ENCODE measurements at regions not wholly inside any gene's neighbourhood (a gene's known extent, or its start where the extent isn't known, plus 50 kb on each side); places are given as distances from the start of the nearest gene placed in this dataset.

GRCh38 chr18:993560-993959 lies 88.9 kb downstream of the ADCYAP1 start:
- TF ChIP-seq CTCF (IDR thresholded peaks at IDR 0.05; ENCODE audit: insufficient read depth, low read depth, low read length) = no peak
- DNase-seq (ENCODE audit: low read depth) = no peak
- ChIA-PET POLR2A (no interaction called here), CTCF (interaction anchor here (0.9 kb wide), 1 partner anchor 32 kb away, joined by 3 read pairs; no protein-coding TSS in a partner anchor)
- Histone ChIP-seq H3K36me3 (ENCODE audit: control insufficient read depth, insufficient read depth, low read length) (no peaks in the 10 kb centered on the region), H3K4me3 (ENCODE audit: low read depth, low read length) (no peak overlapping the region), H3K27me3 (ENCODE audit: control insufficient read depth, insufficient read depth, low read length) (no peaks in the 10 kb centered on the region)

- H3K4me3 ChIP-seq (ENCODE audit: low read depth, low read length) = no peak overlapping the region
- no peaks in the 10 kb centered on the region for H3K36me3 ChIP-seq (ENCODE audit: control insufficient read depth, insufficient read depth, low read length)
- TF ChIP-seq CTCF (IDR thresholded peaks at IDR 0.05; ENCODE audit: insufficient read depth, low read depth, low read length) = no peak
- POLR2A ChIA-PET = no interaction called here
- no peaks in the 10 kb centered on the region for H3K27me3 ChIP-seq (ENCODE audit: control insufficient read depth, insufficient read depth, low read length)
- DNase-seq (ENCODE audit: low read depth) = peak; percentile 76
- CTCF ChIA-PET = no interaction called here
These were observed 91.0 kb downstream of the ADCYAP1 start for GRCh38 chr18:995629-996028.

GRCh38 chr18:997499-997898 lies 92.8 kb downstream of the ADCYAP1 start:
- ChIA-PET CTCF (no interaction called here), POLR2A (no interaction called here)
- Histone ChIP-seq H3K4me3 (ENCODE audit: low read depth, low read length) (no peak overlapping the region), H3K36me3 (ENCODE audit: control insufficient read depth, insufficient read depth, low read length) (no peaks in the 10 kb centered on the region), H3K27me3 (ENCODE audit: control insufficient read depth, insufficient read depth, low read length) (no peaks in the 10 kb centered on the region)
- no peak for TF ChIP-seq CTCF (IDR thresholded peaks at IDR 0.05; ENCODE audit: insufficient read depth, low read depth, low read length)
- no peak for DNase-seq (ENCODE audit: low read depth)

GRCh38 chr18:998936-999335 lies 94.3 kb downstream of the ADCYAP1 start:
- no peak overlapping the region for H3K4me3 ChIP-seq (ENCODE audit: low read depth, low read length)
- TF ChIP-seq CTCF (IDR thresholded peaks at IDR 0.05; ENCODE audit: insufficient read depth, low read depth, low read length) = no peak
- POLR2A ChIA-PET = interaction anchor here (0.7 kb wide), 1 partner anchor 10 kb away, joined by 4 read pairs; no protein-coding TSS in a partner anchor
- CTCF ChIA-PET = interaction anchor here (1.1 kb wide), 1 partner anchor 134 kb away, joined by 3 read pairs; no protein-coding TSS in a partner anchor
- DNase-seq (ENCODE audit: low read depth) = no peak
- H3K27me3 ChIP-seq (ENCODE audit: control insufficient read depth, insufficient read depth, low read length) = no peaks in the 10 kb centered on the region
- H3K36me3 ChIP-seq (ENCODE audit: control insufficient read depth, insufficient read depth, low read length) = no peaks in the 10 kb centered on the region

GRCh38 chr18:1002653-1003178 lies 98.0 kb downstream of the ADCYAP1 start:
- no peak for DNase-seq (ENCODE audit: low read depth)
- CTCF ChIA-PET = no interaction called here

More at GRCh38 chr18:1002653-1003178, 98.0 kb downstream of the ADCYAP1 start:
- Histone ChIP-seq H3K36me3 (ENCODE audit: control insufficient read depth, insufficient read depth, low read length) (no peaks in the 10 kb centered on the region), H3K27me3 (ENCODE audit: control insufficient read depth, insufficient read depth, low read length) (no peaks in the 10 kb centered on the region), H3K4me3 (ENCODE audit: low read depth, low read length) (no peak overlapping the region)
- TF ChIP-seq CTCF (IDR thresholded peaks at IDR 0.05; ENCODE audit: insufficient read depth, low read depth, low read length) = no peak
- POLR2A ChIA-PET = no interaction called here

Data from BJ (cell line).